Activated naive CD4-positive, alpha-beta T cell treated with anti-CD3 and anti-CD28 coated beads for 36 hours (primary cell): ENCODE measurements at regions not wholly inside any gene's neighbourhood (a gene's known extent, or its start where the extent isn't known, plus 50 kb on each side); places are given as distances from the start of the nearest gene placed in this dataset.

ENCODE experiments used
- CTCF ChIA-PET: fragments of 350-600 bp; sonication (Branson Sonifier 250); formaldehyde crosslinking; loops from one replicate; lab custom pipeline; 2021; ENCODE audit warnings: antibody characterized with exemption; lab: Charles Lee
- DNase-seq: peaks from one replicate; pipeline ENCODE4 v3.0.0-alpha.2; 2020
- H3K27ac Mint-ChIP-seq: one replicate; pipeline ENCODE4 v1.8.0; 2021; ENCODE audit warnings: mild to moderate bottlenecking, mixed read lengths
- H3K27me3 Mint-ChIP-seq: one replicate; pipeline ENCODE4 v1.8.0; 2021; ENCODE audit warnings: low read depth, mixed read lengths
- H3K36me3 Mint-ChIP-seq: one replicate; pipeline ENCODE4 v1.8.0; 2021; ENCODE audit warnings: low read depth, mixed read lengths
- H3K4me1 Mint-ChIP-seq: one replicate; pipeline ENCODE4 v1.8.0; 2021; ENCODE audit warnings: low read depth, mixed read lengths
- H3K4me3 Mint-ChIP-seq: one replicate; pipeline ENCODE4 v1.8.0; 2021; ENCODE audit warnings: mild to moderate bottlenecking, moderate library complexity, mixed read lengths
- H3K9me3 Mint-ChIP-seq: one replicate; pipeline ENCODE4 v1.8.0; 2021; ENCODE audit warnings: mixed read lengths
- intact Hi-C: fragments of 100-400 bp; cut with micrococcal nuclease; formaldehyde crosslinking; loops from one replicate; pipeline ENCODE4 v1.15.1; 2023

GRCh38 chr15:81612631-81613030 is 238.6 kb upstream of the TMC3 start:
- no peak overlapping the region for H3K4me3 Mint-ChIP-seq
- CTCF ChIA-PET: no interaction called here
- H3K9me3 Mint-ChIP-seq: no peaks in the 10 kb centered on the region
- no peaks in the 10 kb centered on the region for H3K4me1 Mint-ChIP-seq
- no peak overlapping the region for H3K27ac Mint-ChIP-seq
- H3K36me3 Mint-ChIP-seq: no peaks in the 10 kb centered on the region
- peaks cover 8% of the 10 kb centered on the region for H3K27me3 Mint-ChIP-seq
- DNase-seq: no peak
- intact Hi-C loops: no loop called here

DNA sequence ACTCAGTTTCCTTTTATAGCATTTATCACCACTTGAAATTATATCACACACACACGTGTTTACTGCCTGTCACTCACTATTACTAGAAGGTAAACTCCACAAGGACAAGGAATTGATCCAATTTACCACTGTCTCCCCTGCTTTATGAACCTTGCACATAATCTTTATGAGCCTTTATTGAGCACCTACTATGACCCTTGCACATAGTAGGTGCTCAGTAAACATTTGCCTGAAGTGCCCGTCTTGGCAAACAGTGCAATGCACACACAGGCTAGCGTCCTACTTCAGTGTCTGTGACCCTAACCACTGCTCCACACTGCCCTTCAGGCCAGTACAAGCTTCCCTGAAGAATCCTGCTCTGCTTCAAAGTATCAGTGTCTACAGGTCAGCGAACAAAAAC is 237.7 kb upstream of the TMC3 start:
- H3K9me3 Mint-ChIP-seq: no peaks in the 10 kb centered on the region
- no peaks in the 10 kb centered on the region for H3K36me3 Mint-ChIP-seq
- no peak overlapping the region for H3K27ac Mint-ChIP-seq
- intact Hi-C loops: no loop called here
- no peak overlapping the region for H3K4me3 Mint-ChIP-seq
- H3K4me1 Mint-ChIP-seq: no peaks in the 10 kb centered on the region
- CTCF ChIA-PET: no interaction called here
- no peak for DNase-seq
- H3K27me3 Mint-ChIP-seq: peaks cover 8% of the 10 kb centered on the region

DNA sequence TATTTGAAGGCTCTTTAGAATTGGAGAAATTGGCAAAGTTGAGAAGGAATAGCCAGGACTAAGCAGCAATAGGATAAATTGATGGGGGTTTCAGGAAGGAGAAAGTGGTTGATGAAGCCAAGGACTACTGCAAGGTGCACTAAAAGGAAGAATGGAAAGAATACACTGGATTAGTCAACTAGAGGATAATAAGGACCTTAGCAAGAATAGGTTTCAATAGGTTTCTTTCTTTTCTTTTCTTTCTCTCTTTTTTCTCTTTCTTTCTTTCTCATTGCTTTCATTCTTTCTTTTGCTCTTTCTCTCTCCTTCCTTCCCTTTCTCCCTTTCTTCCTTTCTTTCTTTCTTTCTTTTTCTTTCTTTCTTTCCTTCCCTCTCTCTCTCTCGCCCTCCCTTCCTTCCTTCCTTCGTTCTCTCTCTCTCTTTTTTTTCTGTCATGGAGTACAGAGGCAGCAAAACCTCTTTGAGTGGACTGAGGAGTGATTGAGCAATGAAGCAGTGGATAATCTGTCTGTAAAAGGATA is 234.4 kb upstream of the TMC3 start:
- Mint-ChIP-seq H3K27ac (no peak overlapping the region), H3K9me3 (no peaks in the 10 kb centered on the region), H3K4me3 (no peak overlapping the region), H3K4me1 (no peaks in the 10 kb centered on the region), H3K36me3 (no peaks in the 10 kb centered on the region), H3K27me3 (peaks cover 12% of the 10 kb centered on the region)
- CTCF ChIA-PET: no interaction called here
- no peak for DNase-seq
- intact Hi-C loops: no loop called here

DNA sequence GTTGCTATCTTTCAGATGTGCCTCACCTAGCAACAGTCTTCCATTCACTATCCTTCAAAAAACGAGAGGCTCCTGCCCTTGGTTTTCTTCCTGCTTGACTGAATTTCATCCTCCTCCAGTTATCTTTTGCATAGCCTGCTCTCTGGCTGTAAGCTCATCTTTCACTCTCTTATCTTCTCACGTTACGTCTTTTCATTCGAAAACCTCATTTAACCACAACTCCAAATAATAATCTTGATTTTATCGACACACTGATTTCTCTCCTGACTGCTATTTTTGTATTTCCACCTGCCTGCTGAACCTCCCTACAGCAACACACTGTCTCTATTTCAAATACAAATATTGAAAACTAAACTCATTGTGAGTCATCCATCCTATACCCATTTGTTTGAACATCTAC is 230.7 kb upstream of the TMC3 start:
- H3K36me3 Mint-ChIP-seq: peaks cover 3% of the 10 kb centered on the region
- H3K4me3 Mint-ChIP-seq: no peak overlapping the region
- no peak overlapping the region for H3K27ac Mint-ChIP-seq
- CTCF ChIA-PET: no interaction called here
- no peaks in the 10 kb centered on the region for H3K4me1 Mint-ChIP-seq
- no peak for DNase-seq
- intact Hi-C loops: no loop called here
- H3K27me3 Mint-ChIP-seq: peaks cover 8% of the 10 kb centered on the region
- peaks cover 13% of the 10 kb centered on the region for H3K9me3 Mint-ChIP-seq

DNA sequence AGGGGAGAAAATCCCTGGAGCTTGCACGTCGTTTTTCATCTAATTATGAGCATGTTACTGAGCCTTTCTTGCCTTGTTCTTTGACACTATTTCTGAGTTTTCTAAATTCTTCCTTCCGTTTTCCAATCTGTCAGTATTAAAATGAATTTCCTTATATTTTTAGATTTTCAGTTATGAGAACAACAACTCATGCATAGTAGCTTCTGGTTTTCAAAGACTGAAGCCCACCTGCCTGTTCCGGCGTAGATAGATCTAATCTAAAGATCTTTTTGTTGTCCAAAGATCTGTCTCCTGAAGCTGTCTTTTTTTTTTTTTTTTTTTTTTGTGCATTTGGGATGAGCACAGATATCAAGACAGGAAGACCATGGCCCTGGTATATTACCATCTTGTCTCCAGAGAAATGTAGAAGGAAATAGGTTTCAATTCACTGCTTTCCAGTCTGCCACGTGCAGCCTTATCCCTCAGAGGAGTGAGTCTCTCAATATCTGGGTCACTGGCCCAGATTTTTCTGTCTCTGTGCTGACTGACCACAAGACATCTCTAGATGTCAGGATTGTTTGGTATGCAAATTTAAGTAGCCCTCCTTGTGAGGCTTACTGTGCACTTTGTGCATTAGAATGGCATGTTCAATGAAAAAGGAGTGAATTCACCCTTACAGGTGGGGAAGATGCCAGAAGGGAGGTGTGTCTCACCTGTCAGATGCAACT is 222.3 kb upstream of the TMC3 start:
- no peak overlapping the region for H3K27ac Mint-ChIP-seq
- CTCF ChIA-PET: no interaction called here
- H3K4me1 Mint-ChIP-seq: no peaks in the 10 kb centered on the region
- peaks cover 4% of the 10 kb centered on the region for H3K27me3 Mint-ChIP-seq
- H3K9me3 Mint-ChIP-seq: peaks cover 10% of the 10 kb centered on the region
- no peak for DNase-seq
- no peak overlapping the region for H3K4me3 Mint-ChIP-seq
- peaks cover 3% of the 10 kb centered on the region for H3K36me3 Mint-ChIP-seq
- intact Hi-C loops: no loop called here

GRCh38 chr15:81595752-81596151 is 221.7 kb upstream of the TMC3 start:
- no peak overlapping the region for H3K4me3 Mint-ChIP-seq
- CTCF ChIA-PET: no interaction called here
- peaks cover 7% of the 10 kb centered on the region for H3K27me3 Mint-ChIP-seq
- H3K9me3 Mint-ChIP-seq: peaks cover 7% of the 10 kb centered on the region
- intact Hi-C loops: no loop called here
- H3K4me1 Mint-ChIP-seq: no peaks in the 10 kb centered on the region
- no peak for DNase-seq
- H3K36me3 Mint-ChIP-seq: peaks cover 1% of the 10 kb centered on the region
- H3K27ac Mint-ChIP-seq: no peak overlapping the region

GRCh38 chr15:81589671-81590070 is 215.7 kb upstream of the TMC3 start:
- Mint-ChIP-seq H3K27ac (no peak overlapping the region), H3K4me1 (no peaks in the 10 kb centered on the region), H3K4me3 (no peak overlapping the region), H3K36me3 (no peaks in the 10 kb centered on the region), H3K9me3 (no peaks in the 10 kb centered on the region), H3K27me3 (peaks cover 6% of the 10 kb centered on the region)
- DNase-seq: no peak
- CTCF ChIA-PET: no interaction called here
- intact Hi-C loops: no loop called here

DNA sequence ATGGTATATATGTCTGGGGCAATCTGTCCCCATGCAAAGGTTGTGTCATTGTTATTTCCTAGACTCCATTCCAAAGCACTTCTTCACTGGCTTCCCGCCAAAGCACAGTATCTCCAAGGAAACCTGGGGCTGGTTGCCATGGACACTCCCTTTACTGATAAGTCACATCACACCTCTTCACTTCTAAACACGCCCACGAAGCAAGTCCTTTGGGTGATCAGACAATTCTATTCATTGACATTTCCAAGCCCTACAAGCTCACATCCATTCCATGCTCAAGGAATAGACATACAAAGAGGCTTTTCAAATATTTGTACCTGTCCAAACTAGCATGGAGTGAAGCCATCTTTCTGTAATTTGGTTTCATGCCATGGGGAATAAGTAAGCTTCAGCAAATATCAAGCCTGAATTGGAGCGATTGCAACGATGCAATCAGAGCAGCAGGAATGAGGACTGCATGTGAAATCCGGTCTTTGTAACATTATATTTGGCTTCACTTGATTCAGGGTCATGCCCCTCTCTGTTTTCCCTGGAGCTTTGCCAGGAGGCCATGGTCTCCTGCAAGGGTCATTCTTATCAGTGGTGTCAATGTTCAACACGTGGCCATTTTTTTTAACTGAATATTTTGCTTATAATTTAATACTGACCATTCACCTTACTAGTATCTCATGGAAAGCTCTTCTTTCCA is 201.6 kb upstream of the TMC3 start:
- CTCF ChIA-PET: no interaction called here
- peaks cover 25% of the 10 kb centered on the region for H3K27me3 Mint-ChIP-seq
- H3K36me3 Mint-ChIP-seq: no peaks in the 10 kb centered on the region
- DNase-seq: no peak
- no peak overlapping the region for H3K4me3 Mint-ChIP-seq
- intact Hi-C loops: no loop called here
- no peaks in the 10 kb centered on the region for H3K4me1 Mint-ChIP-seq
- H3K9me3 Mint-ChIP-seq: no peaks in the 10 kb centered on the region
- H3K27ac Mint-ChIP-seq: no peak overlapping the region

DNA sequence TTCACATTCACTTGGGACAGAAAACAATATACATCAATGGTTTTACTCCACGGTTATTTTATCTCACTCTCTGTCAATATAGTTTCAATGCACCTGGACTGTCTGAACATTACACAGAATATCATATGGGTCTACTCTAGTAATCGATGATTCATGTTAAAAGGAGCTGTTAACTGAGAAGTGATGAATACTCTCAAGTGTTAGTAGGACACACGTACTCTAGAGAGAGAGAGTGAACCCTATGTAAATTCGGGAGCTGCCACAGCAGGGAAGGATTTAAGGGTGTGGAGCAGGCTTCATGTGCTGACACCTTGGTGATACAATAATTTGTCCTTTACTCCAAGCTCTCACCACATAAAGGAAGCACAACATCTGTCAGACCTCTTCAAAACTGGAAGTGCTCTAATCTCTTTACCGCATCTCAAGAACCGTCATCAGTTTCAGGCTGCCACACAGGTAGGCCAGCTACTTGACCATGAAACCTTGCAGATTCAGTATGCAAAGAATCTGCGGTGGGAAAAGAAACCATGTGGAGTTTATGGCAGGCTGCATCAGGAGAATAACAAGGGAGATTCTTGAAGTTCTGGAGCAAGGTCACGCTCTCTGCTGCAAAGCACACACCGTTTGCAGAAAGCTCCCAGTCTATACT is 199.2 kb upstream of the TMC3 start:
- Mint-ChIP-seq H3K27me3 (peaks cover 23% of the 10 kb centered on the region), H3K9me3 (no peaks in the 10 kb centered on the region), H3K4me3 (no peak overlapping the region), H3K4me1 (no peaks in the 10 kb centered on the region), H3K36me3 (no peaks in the 10 kb centered on the region), H3K27ac (no peak overlapping the region)
- DNase-seq: no peak
- CTCF ChIA-PET: interaction anchor here (0.6 kb wide), 1 partner anchor 70 kb away, joined by 3 read pairs; no protein-coding TSS in a partner anchor
- intact Hi-C loops: no loop called here

DNA sequence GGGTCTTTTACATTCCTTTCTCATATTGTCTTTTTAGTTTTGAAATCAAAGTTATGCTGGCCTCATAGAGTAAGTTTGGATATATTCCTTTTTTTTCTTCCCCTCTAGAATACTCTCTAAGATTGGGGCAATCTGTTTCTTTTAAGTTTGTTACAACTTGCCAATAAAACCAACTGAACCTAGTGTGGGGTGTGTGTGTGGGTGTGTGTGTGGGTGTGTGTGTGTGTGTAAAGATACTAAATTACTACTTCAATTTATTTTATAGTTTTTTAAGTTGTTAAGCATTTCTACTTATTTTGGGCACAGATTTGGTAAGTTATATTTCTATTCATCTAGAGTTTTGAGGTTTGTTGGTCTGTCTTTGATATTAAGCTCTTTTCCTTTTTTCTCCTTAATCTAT is 198.2 kb upstream of the TMC3 start:
- intact Hi-C loops: no loop called here
- CTCF ChIA-PET: no interaction called here
- no peak for DNase-seq
- Mint-ChIP-seq H3K27me3 (peaks cover 27% of the 10 kb centered on the region), H3K9me3 (no peaks in the 10 kb centered on the region), H3K27ac (no peak overlapping the region), H3K4me1 (no peaks in the 10 kb centered on the region), H3K4me3 (no peak overlapping the region), H3K36me3 (no peaks in the 10 kb centered on the region)

DNA sequence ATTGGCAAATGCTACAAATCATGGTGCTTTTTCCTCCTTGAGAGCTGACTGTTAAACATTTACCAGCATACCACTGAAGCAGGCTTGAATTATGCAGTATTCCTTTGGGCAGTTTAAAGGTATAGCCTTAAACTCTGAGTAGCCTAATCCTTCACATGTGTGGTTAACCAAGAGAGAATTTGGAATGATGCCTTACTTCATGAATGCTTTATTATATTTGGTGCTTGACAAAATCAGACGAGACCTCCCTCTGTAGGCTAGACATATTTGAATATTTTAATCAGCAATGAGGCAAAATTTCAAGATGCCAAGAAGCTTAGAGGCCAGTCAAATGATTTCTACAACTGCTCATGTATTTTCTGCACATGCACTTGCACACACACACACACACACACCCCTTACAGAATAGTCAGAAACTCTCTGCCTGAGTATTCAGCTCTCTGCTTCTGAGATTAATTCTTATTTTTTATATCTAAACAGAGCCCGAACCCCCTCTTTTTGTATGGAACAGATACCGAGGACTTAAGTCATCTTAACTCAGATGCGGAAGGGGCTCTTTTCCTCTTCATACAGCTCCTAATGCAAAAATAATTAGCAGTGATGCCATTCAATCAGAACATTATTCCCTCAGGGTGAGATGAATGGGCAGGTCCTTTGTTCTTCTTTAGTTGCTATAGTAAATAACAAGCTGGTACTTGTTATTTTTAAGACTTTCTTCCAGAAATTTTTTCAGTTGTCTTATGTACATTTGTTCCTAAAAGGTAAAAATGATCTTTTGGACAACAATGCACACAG is 195.5 kb upstream of the TMC3 start:
- no peaks in the 10 kb centered on the region for H3K36me3 Mint-ChIP-seq
- H3K9me3 Mint-ChIP-seq: no peaks in the 10 kb centered on the region
- H3K27me3 Mint-ChIP-seq: peaks cover 17% of the 10 kb centered on the region
- intact Hi-C loops: no loop called here
- DNase-seq: no peak
- no peak overlapping the region for H3K4me3 Mint-ChIP-seq
- H3K4me1 Mint-ChIP-seq: no peaks in the 10 kb centered on the region
- CTCF ChIA-PET: interaction anchor here (0.6 to 0.7 kb wide), 2 partner anchors 16 to 1212 kb away, joined by 3 read pairs; no protein-coding TSS in a partner anchor
- H3K27ac Mint-ChIP-seq: no peak overlapping the region

DNA sequence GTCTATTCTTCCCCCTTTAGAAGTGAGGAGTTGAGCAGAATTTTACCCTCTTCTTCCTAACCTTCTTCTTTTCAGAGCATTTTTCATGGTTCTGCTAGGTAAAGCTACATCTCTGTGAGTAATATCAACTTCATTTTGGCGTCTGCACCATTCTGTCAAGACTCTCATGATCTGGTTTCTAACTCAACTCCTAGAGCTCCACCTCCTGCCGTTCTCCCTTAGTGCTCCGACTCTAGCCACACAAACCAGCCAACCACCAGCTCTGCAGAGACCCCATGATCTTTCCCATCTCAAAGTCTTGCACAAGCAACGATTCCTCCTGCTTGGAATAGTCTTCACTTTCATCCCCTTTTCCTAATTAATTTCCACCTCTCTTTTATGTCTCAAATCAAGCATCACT is 193.9 kb upstream of the TMC3 start:
- H3K4me1 Mint-ChIP-seq: no peaks in the 10 kb centered on the region
- H3K27me3 Mint-ChIP-seq: peaks cover 16% of the 10 kb centered on the region
- H3K4me3 Mint-ChIP-seq: no peak overlapping the region
- H3K9me3 Mint-ChIP-seq: no peaks in the 10 kb centered on the region
- no peak overlapping the region for H3K27ac Mint-ChIP-seq
- intact Hi-C loops: no loop called here
- CTCF ChIA-PET: no interaction called here
- H3K36me3 Mint-ChIP-seq: no peaks in the 10 kb centered on the region
- no peak for DNase-seq
